Amygdala (tissue), 56 donors: ENCODE measurements at regions not wholly inside any gene's neighbourhood (a gene's known extent, or its start where the extent isn't known, plus 50 kb on each side); places are given as distances from the start of the nearest gene placed in this dataset.

Experiments
- DNase-seq, 56 donors: peaks; one replicate each; lab custom pipeline; 2025; lab: John Stamatoyannopoulos, UW

DNA sequence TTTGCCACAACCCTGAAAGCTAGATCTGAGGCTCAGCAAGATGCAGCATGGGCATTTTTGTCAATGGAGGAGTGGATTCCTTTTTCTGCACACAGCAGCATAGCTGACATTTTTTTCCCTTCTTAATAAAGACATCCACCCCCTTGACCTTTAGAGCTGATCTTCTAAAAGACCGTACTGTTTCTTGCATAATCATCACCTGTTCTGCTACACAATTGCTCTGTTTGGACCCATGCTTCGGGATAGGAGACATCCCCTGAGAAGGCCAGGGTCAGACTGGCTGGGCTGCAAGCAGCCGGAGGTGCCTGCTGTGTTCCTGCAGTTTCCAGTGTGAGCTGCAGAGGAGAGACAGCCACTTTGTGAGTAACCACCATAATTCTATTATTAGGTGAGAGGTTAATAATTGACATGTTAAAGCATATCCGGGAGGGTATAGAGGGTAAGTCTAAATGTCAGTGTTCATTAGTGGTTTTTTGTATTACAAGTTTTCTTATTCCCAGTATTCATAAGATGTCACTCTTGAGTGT is 108.5 kb upstream of the C1QTNF9B start:
- no peak for DNase-seq

- peak in 1 of 56 donors; percentile 27 for DNase-seq
Observed at GRCh38 chr13:24006520-24007248, 109.4 kb upstream of the C1QTNF9B start.

- no peak for DNase-seq
Observed at GRCh38 chr13:24007979-24008620, 110.8 kb upstream of the C1QTNF9B start.

DNA sequence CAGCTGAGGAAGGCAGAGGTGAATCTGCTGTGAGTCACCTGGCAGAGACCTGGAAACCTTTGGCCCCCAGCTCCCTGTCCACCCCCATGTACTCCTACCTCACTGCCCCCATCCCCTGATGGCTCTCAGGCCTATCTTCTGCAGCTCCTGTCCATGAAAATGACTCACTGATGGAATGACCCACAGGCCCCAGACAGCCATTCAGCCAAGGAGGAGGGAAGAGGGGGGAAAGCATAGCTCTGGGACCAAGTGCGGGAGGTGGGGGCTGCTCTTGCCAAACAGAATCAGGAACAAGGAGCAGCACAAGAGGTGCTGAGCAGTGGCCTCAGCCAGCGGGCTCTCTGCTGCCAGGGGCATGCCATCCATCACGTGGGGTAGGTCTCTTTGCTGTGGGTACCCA is 111.4 kb upstream of the C1QTNF9B start:
- no peak for DNase-seq

DNA sequence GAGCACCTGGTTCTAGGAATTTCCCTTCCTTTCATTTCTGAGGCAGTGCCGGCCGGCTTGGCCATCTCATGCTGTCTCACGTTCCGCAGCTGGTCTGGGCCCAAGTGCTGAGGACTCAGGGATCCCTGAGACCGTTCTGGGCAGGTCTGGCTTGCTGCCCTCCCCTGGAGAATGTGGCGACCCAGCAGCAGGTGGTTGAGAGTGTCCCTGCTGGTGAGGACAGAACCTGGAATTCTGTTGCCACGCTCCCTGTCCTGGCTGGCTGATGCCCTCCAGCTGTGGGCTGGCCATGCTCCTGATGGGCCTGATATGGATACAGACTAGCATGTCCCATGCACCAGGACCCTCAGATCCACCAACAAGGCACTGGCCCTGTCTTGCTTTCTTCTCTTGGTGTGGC is 114.0 kb upstream of the C1QTNF9B start:
- DNase-seq = no peak

DNA sequence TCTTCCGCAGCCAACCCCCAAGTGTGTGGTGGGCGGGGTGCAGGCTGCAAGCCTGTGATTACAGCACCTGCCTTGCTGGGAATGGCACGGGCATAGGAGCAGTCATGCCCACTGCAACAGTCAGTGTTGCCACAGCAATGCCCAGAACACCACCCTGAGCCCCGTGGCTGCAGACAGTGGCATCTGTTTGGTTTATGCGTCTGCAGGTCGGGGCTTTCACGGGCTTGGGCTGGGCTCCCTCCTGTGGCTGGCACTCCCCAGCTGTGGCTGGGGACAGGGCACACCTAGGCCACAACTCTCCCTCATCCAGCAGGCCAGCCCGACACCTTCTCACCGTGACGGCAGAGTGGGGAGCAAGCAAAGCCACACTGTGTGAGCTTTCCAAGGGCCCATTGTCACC is 115.3 kb upstream of the C1QTNF9B start:
- peak in 3 of 56 donors; percentile 14 to 25 (median 18) for DNase-seq

DNA sequence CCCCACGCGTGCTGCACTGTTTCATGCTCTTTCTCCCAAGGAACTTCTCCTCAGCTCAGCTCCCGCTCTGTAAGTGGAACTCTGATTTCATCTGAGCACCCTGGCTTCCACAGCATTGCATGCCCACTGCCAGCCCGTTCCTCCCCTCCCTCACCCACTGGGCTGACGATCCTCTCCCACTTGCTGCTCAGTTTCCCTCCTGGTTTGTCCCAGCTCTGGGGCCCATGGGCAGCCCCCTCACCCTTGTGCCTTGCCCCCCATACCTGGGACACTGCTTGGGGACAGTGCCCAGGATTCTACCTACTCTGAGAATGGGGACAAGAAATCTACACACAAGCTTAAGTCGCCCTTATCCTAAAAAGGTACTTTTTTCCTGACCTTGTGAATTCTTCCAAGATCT is 115.9 kb upstream of the C1QTNF9B start:
- DNase-seq = no peak

- DNase-seq = no peak
Observed at GRCh38 chr13:24016046-24016445, 118.7 kb upstream of the C1QTNF9B start.

- DNase-seq = no peak
Observed at GRCh38 chr13:24022568-24022967, 125.3 kb upstream of the C1QTNF9B start.

- DNase-seq = no peak
Observed at GRCh38 chr13:24023073-24023472, 125.8 kb upstream of the C1QTNF9B start.

- DNase-seq = no peak
Observed at GRCh38 chr13:24027494-24027893, 130.2 kb upstream of the C1QTNF9B start.

DNA sequence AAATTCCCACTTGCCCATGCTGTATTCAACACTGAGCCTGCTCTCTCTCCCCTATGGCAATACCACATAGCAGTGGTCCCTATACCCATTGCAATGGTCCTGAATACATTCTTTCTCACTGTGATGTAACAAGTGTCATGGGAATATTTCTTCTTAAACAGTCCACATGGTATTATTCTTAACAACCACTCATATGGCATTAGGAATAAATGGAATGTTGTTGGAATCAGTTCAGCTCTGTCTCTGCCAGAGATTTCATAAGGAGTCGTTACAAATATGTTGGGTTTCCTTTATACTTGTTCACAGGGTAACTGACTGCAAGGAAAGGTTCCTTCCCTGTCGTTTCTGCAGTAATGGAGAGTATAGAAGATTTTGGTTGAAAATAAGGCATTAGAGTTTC is 128.3 kb upstream of the SPATA13 start:
- DNase-seq = no peak

- no peak for DNase-seq
Observed at GRCh38 chr13:24032674-24033073, 127.8 kb upstream of the SPATA13 start.

- DNase-seq = no peak
Observed at GRCh38 chr13:24033527-24034302, 126.8 kb upstream of the SPATA13 start.

- DNase-seq = no peak
Observed at GRCh38 chr13:24035411-24035810, 125.1 kb upstream of the SPATA13 start.

GRCh38 chr13:24036115-24036514 is 124.4 kb upstream of the SPATA13 start:
- DNase-seq = no peak

- peak in 5 of 56 donors; percentile 37 to 62 (median 47) for DNase-seq
Observed at GRCh38 chr13:24038405-24038804, 122.1 kb upstream of the SPATA13 start.

- peak in 41 of 56 donors; percentile 14 to 80 (median 49) for DNase-seq
Observed at GRCh38 chr13:24038841-24039330, 121.6 kb upstream of the SPATA13 start.

GRCh38 chr13:24039621-24040475 is 120.7 kb upstream of the SPATA13 start:
- peak in 10 of 56 donors; percentile 19 to 64 (median 49) for DNase-seq

DNA sequence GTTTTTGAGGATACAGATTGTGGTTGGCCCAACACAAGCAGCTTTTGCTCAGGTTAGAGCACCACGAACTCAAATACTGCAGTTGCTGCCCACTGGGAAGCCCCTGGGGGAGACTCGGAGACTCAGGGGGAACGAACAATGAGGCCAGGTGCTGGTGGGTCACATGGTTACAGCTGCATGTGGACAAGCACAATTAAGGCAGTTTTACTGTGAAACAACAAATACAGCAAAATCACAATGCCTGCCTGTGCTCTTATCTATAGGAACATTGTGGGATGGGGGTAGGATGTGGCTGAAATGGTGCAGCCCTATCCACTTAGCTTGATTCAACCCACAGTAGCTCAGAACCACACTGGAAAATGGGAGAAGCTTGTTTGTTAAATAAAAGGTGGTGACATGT is 119.7 kb upstream of the SPATA13 start:
- peak in 10 of 56 donors; percentile 9 to 42 (median 26) for DNase-seq
